ENCODE measurements at regions not wholly inside any gene's neighbourhood (a gene's known extent, or its start where the extent isn't known, plus 50 kb on each side); places are given as distances from the start of the nearest gene placed in this dataset.

GRCh38 chr15:26374806-26375205 lies 398.1 kb downstream of the GABRB3 start:
- no peak for DNase-seq

- no peak for DNase-seq
Observed at GRCh38 chr15:26372706-26373105, 400.2 kb downstream of the GABRB3 start.

GRCh38 chr15:26365077-26365476 lies 407.8 kb downstream of the GABRB3 start:
- no peak for DNase-seq

- no peak for DNase-seq
Observed at GRCh38 chr15:26359855-26360254, 413.0 kb downstream of the GABRB3 start.

- no peak for DNase-seq
Observed at GRCh38 chr15:26358708-26359107, 414.2 kb downstream of the GABRB3 start.

GRCh38 chr15:26357653-26358052 lies 415.2 kb downstream of the GABRB3 start:
- DNase-seq: no peak

- DNase-seq: no peak
Observed at GRCh38 chr15:26355472-26356074, 417.3 kb downstream of the GABRB3 start.

- DNase-seq: no peak
Observed at GRCh38 chr15:26352909-26353308, 420.0 kb downstream of the GABRB3 start.

GRCh38 chr15:26352406-26352805 lies 420.5 kb downstream of the GABRB3 start:
- no peak for DNase-seq

GRCh38 chr15:26325495-26325894 lies 447.4 kb downstream of the GABRB3 start:
- no peak for DNase-seq

- DNase-seq: no peak
Observed at GRCh38 chr15:26323566-26323965, 449.3 kb downstream of the GABRB3 start.

- no peak for DNase-seq
Observed at GRCh38 chr15:26318689-26319088, 454.2 kb downstream of the GABRB3 start.

- no peak for DNase-seq
Observed at GRCh38 chr15:26314577-26314976, 451.4 kb upstream of the ATP10A start.

- no peak for DNase-seq
Observed at GRCh38 chr15:26311710-26312236, 448.6 kb upstream of the ATP10A start.

GRCh38 chr15:26298659-26299170 lies 435.6 kb upstream of the ATP10A start:
- no peak for DNase-seq

GRCh38 chr15:26298010-26298658 lies 435.0 kb upstream of the ATP10A start:
- DNase-seq: no peak

- no peak for DNase-seq
Observed at GRCh38 chr15:26295336-26296085, 432.4 kb upstream of the ATP10A start.

GRCh38 chr15:26294059-26294689 lies 431.0 kb upstream of the ATP10A start:
- no peak for DNase-seq

- no peak for DNase-seq
Observed at GRCh38 chr15:26287381-26287780, 424.3 kb upstream of the ATP10A start.

- no peak for DNase-seq
Observed at GRCh38 chr15:26280281-26280680, 417.2 kb upstream of the ATP10A start.

- no peak for DNase-seq
Observed at GRCh38 chr15:26261966-26262365, 398.8 kb upstream of the ATP10A start.

- no peak for DNase-seq
Observed at GRCh38 chr15:26261413-26261812, 398.3 kb upstream of the ATP10A start.

GRCh38 chr15:26260517-26261133 lies 397.5 kb upstream of the ATP10A start:
- DNase-seq: peak; percentile 18
